ENCODE measurements at regions not wholly inside any gene's neighbourhood (a gene's known extent, or its start where the extent isn't known, plus 50 kb on each side); places are given as distances from the start of the nearest gene placed in this dataset.

- no peak overlapping the region for H4K91ac ChIP-seq (ENCODE audit: low read depth, low read length)
- H3K23ac ChIP-seq (ENCODE audit: low read length), result no peak overlapping the region
- H3K79me1 ChIP-seq (ENCODE audit: low read length), result no peaks in the 10 kb centered on the region
- H3K27me3 ChIP-seq (ENCODE audit: insufficient read depth, low read length), result no peaks in the 10 kb centered on the region
- H2AK5ac ChIP-seq (ENCODE audit: low read length), result no peak overlapping the region
- H4K12ac ChIP-seq (ENCODE audit: low read depth, low read length), result no peak overlapping the region
- no peak overlapping the region for H3K18ac ChIP-seq (ENCODE audit: low read length)
- H2BK120ac ChIP-seq (ENCODE audit: insufficient read depth, low read length, poor library complexity), result no peak overlapping the region
- H3K27ac ChIP-seq (ENCODE audit: low read depth, low read length), result no peak overlapping the region
- no peak overlapping the region for H3K4ac ChIP-seq (ENCODE audit: low read depth, low read length)
- no peak overlapping the region for H2AFZ ChIP-seq (ENCODE audit: insufficient read depth, low read length, poor library complexity)
- H4K8ac ChIP-seq (ENCODE audit: low read depth, low read length), result no peak overlapping the region
- H3K36me3 ChIP-seq (ENCODE audit: control insufficient read depth in 1 of 2, insufficient read depth in 2 of 2, low read length in 2 of 2), result no peaks in the 10 kb centered on the region
- no peak overlapping the region for H3K4me3 ChIP-seq (ENCODE audit: low read depth, low read length)
- no peak overlapping the region for H2BK5ac ChIP-seq (ENCODE audit: low read depth, low read length, poor library complexity)
- WGBS (ENCODE audit: extremely low coverage, insufficient coverage, insufficient read length), result no CpG with 5 or more reads among the region's 7 CpGs
- H3K9me3 ChIP-seq (ENCODE audit: insufficient read depth, low read depth, low read length), result no peaks in the 10 kb centered on the region
- H3K9ac ChIP-seq (ENCODE audit: low read length), result no peak overlapping the region
- H3K4me1 ChIP-seq (ENCODE audit: control insufficient read depth in 1 of 2, insufficient read depth in 2 of 2, low read length in 2 of 2), result peaks cover 0 to 3% of the 10 kb centered on the region in 2 experiments
- no peak for DNase-seq
- H3K79me2 ChIP-seq (ENCODE audit: control insufficient read depth, insufficient read depth, low read length, poor library complexity), result no peaks in the 10 kb centered on the region
- no peak overlapping the region for H3K14ac ChIP-seq (ENCODE audit: low read length)
- H3K4me2 ChIP-seq (ENCODE audit: low read length), result no peak overlapping the region
- H2BK12ac ChIP-seq (ENCODE audit: low read length), result no peak overlapping the region
Observed at GRCh38 chr10:10368951-10369576, 648.6 kb upstream of the CELF2 start.

DNA sequence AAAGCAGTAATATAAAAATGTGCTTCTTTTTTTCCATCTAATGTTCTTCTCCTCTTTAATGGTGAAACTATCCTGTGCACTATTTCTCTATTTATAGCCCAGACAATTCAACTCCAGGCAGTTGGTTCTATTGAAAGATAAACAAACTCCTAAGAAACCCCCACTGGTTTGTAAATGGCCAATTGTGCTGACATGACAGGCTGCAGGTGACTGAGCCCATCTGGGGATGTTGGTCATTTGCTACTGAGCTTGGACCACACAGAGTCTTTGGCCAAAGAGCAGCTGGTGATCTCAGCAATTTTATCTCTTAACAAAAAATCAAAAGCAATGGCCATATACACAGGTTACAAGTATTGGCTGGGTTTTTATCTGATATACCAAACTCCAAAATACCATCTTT is 631.8 kb upstream of the CELF2 start:
- no peak overlapping the region for H4K91ac ChIP-seq (ENCODE audit: low read depth, low read length)
- no peak overlapping the region for H4K8ac ChIP-seq (ENCODE audit: low read depth, low read length)

GRCh38 chr10:10389182-10389581 is 628.5 kb upstream of the CELF2 start:
- Histone ChIP-seq H3K27ac (ENCODE audit: low read depth, low read length) (no peak overlapping the region), H2BK5ac (ENCODE audit: low read depth, low read length, poor library complexity) (no peak overlapping the region), H3K79me1 (ENCODE audit: low read length) (no peaks in the 10 kb centered on the region), H4K12ac (ENCODE audit: low read depth, low read length) (no peak overlapping the region), H4K8ac (ENCODE audit: low read depth, low read length) (no peak overlapping the region), H2BK12ac (ENCODE audit: low read length) (no peak overlapping the region), H3K4me2 (ENCODE audit: low read length) (no peak overlapping the region), H2AK5ac (ENCODE audit: low read length) (no peak overlapping the region), H3K4ac (ENCODE audit: low read depth, low read length) (no peak overlapping the region), H3K27me3 (ENCODE audit: insufficient read depth, low read length) (no peaks in the 10 kb centered on the region), H2AFZ (ENCODE audit: insufficient read depth, low read length, poor library complexity) (no peak overlapping the region), H3K18ac (ENCODE audit: low read length) (no peak overlapping the region), H3K79me2 (ENCODE audit: control insufficient read depth, insufficient read depth, low read length, poor library complexity) (no peaks in the 10 kb centered on the region), H3K4me1 (ENCODE audit: control insufficient read depth in 1 of 2, insufficient read depth in 2 of 2, low read length in 2 of 2) (no peaks in the 10 kb centered on the region), H3K23ac (ENCODE audit: low read length) (no peak overlapping the region), H3K36me3 (ENCODE audit: control insufficient read depth in 1 of 2, insufficient read depth in 2 of 2, low read length in 2 of 2) (no peaks in the 10 kb centered on the region), H3K14ac (ENCODE audit: low read length) (no peak overlapping the region), H2BK120ac (ENCODE audit: insufficient read depth, low read length, poor library complexity) (no peak overlapping the region), H3K9me3 (ENCODE audit: insufficient read depth, low read depth, low read length) (no peaks in the 10 kb centered on the region), H4K91ac (ENCODE audit: low read depth, low read length) (no peak overlapping the region), H3K9ac (ENCODE audit: low read length) (no peak overlapping the region), H3K4me3 (ENCODE audit: low read depth, low read length) (no peak overlapping the region)
- no CpG with 5 or more reads among the region's 4 CpGs for WGBS (ENCODE audit: extremely low coverage, insufficient coverage, insufficient read length)
- no peak for DNase-seq

More for the DNA sequence above, 631.8 kb upstream of the CELF2 start:
- no peak overlapping the region for H3K4ac ChIP-seq (ENCODE audit: low read depth, low read length)
- H2AFZ ChIP-seq (ENCODE audit: insufficient read depth, low read length, poor library complexity), result no peak overlapping the region
- H3K27me3 ChIP-seq (ENCODE audit: insufficient read depth, low read length), result no peaks in the 10 kb centered on the region
- no peak overlapping the region for H3K14ac ChIP-seq (ENCODE audit: low read length)
- H2BK12ac ChIP-seq (ENCODE audit: low read length), result no peak overlapping the region
- no peak overlapping the region for H3K23ac ChIP-seq (ENCODE audit: low read length)
- no peak overlapping the region for H3K4me3 ChIP-seq (ENCODE audit: low read depth, low read length)
- H2AK5ac ChIP-seq (ENCODE audit: low read length), result no peak overlapping the region
- H3K79me2 ChIP-seq (ENCODE audit: control insufficient read depth, insufficient read depth, low read length, poor library complexity), result no peaks in the 10 kb centered on the region
- no peaks in the 10 kb centered on the region for H3K79me1 ChIP-seq (ENCODE audit: low read length)
- H4K12ac ChIP-seq (ENCODE audit: low read depth, low read length), result no peak overlapping the region
- no peaks in the 10 kb centered on the region for H3K36me3 ChIP-seq (ENCODE audit: control insufficient read depth in 1 of 2, insufficient read depth in 2 of 2, low read length in 2 of 2)
- no peaks in the 10 kb centered on the region for H3K4me1 ChIP-seq (ENCODE audit: control insufficient read depth in 1 of 2, insufficient read depth in 2 of 2, low read length in 2 of 2)
- H3K9ac ChIP-seq (ENCODE audit: low read length), result no peak overlapping the region
- no peak overlapping the region for H3K18ac ChIP-seq (ENCODE audit: low read length)
- H3K4me2 ChIP-seq (ENCODE audit: low read length), result no peak overlapping the region
- no peak for DNase-seq
- H3K27ac ChIP-seq (ENCODE audit: low read depth, low read length), result no peak overlapping the region
- no peak overlapping the region for H2BK5ac ChIP-seq (ENCODE audit: low read depth, low read length, poor library complexity)
- no peaks in the 10 kb centered on the region for H3K9me3 ChIP-seq (ENCODE audit: insufficient read depth, low read depth, low read length)
- no peak overlapping the region for H2BK120ac ChIP-seq (ENCODE audit: insufficient read depth, low read length, poor library complexity)

DNA sequence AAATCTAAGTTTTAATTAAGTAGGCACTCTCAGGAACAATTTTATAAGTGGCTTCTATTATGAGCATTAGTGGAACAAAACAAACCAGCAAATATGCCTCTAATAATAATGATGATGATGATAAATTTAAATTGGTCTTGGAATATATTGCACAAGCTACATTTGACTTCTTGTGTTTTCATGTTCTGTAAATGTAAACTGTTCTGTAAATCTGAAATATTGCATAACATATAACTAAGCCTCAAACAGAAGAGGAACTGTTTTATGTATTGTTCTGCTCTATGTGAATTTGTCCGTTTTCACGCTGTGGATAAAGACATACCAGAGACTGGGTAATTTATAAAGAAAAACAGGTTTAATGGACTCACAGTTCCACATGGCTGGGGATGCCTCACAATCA is 625.2 kb upstream of the CELF2 start:
- Histone ChIP-seq H3K79me1 (ENCODE audit: low read length) (no peaks in the 10 kb centered on the region), H2BK120ac (ENCODE audit: insufficient read depth, low read length, poor library complexity) (no peak overlapping the region), H2BK5ac (ENCODE audit: low read depth, low read length, poor library complexity) (no peak overlapping the region), H2AK5ac (ENCODE audit: low read length) (no peak overlapping the region), H3K14ac (ENCODE audit: low read length) (no peak overlapping the region), H3K23ac (ENCODE audit: low read length) (no peak overlapping the region), H3K4me1 (ENCODE audit: control insufficient read depth in 1 of 2, insufficient read depth in 2 of 2, low read length in 2 of 2) (no peaks in the 10 kb centered on the region), H3K4ac (ENCODE audit: low read depth, low read length) (no peak overlapping the region), H3K36me3 (ENCODE audit: control insufficient read depth in 1 of 2, insufficient read depth in 2 of 2, low read length in 2 of 2) (no peaks in the 10 kb centered on the region), H3K27ac (ENCODE audit: low read depth, low read length) (no peak overlapping the region), H3K9me3 (ENCODE audit: insufficient read depth, low read depth, low read length) (peaks cover 2% of the 10 kb centered on the region), H3K4me3 (ENCODE audit: low read depth, low read length) (no peak overlapping the region), H4K12ac (ENCODE audit: low read depth, low read length) (no peak overlapping the region), H4K8ac (ENCODE audit: low read depth, low read length) (no peak overlapping the region), H3K4me2 (ENCODE audit: low read length) (no peak overlapping the region), H3K79me2 (ENCODE audit: control insufficient read depth, insufficient read depth, low read length, poor library complexity) (no peaks in the 10 kb centered on the region), H2AFZ (ENCODE audit: insufficient read depth, low read length, poor library complexity) (no peak overlapping the region), H2BK12ac (ENCODE audit: low read length) (no peak overlapping the region), H3K27me3 (ENCODE audit: insufficient read depth, low read length) (no peaks in the 10 kb centered on the region), H4K91ac (ENCODE audit: low read depth, low read length) (no peak overlapping the region), H3K18ac (ENCODE audit: low read length) (no peak overlapping the region), H3K9ac (ENCODE audit: low read length) (no peak overlapping the region)
- DNase-seq, result no peak
- no CpG with 5 or more reads among the region's 2 CpGs for WGBS (ENCODE audit: extremely low coverage, insufficient coverage, insufficient read length)
